HepG2 (cell line): ENCODE measurements at regions not wholly inside any gene's neighbourhood (a gene's known extent, or its start where the extent isn't known, plus 50 kb on each side); places are given as distances from the start of the nearest gene placed in this dataset.
A peak's percentile ranks its signal among the peaks of the same experiment; 100 is the strongest.

Source experiments
- BORCS8-MEF2B ChIP-seq: sonication (generic); formaldehyde crosslinking; IDR thresholded peaks from 2 replicates; pipeline ENCODE4 v1.8.0; 2022; ENCODE audit warnings: mild to moderate bottlenecking, missing genetic modification reagents
- DZIP1 ChIP-seq: sonication (generic); formaldehyde crosslinking; IDR thresholded peaks from 2 replicates; pipeline ENCODE4 v1.5.0; 2020; ENCODE audit warnings: mild to moderate bottlenecking, missing genetic modification reagents
- ETV5 ChIP-seq: IDR thresholded peaks from 2 replicates; pipeline ENCODE4 v1.6.1; 2018; ENCODE audit warnings: missing biosample characterization, missing genetic modification reagents, inconsistent platforms, borderline replicate concordance
- GABPA ChIP-seq, 2 experiments: IDR thresholded peaks; 2 replicates each; pipeline ENCODE4 v1.6.1; 2011 to 2016; ENCODE audit warnings: low read depth in 2 of 2, low read length in 1 of 2, missing biosample characterization in 1 of 2, missing genetic modification characterization in 1 of 2
- HMGXB3 ChIP-seq: sonication (generic); formaldehyde crosslinking; IDR thresholded peaks from 2 replicates; pipeline ENCODE4 v1.4.0; 2020; ENCODE audit warnings: missing genetic modification reagents, borderline replicate concordance
- HOXA3 ChIP-seq: sonication (generic); formaldehyde crosslinking; IDR thresholded peaks from 2 replicates; pipeline ENCODE4 v1.5.0; 2020; ENCODE audit warnings: missing genetic modification reagents
- MIXL1 ChIP-seq: IDR thresholded peaks from 2 replicates; pipeline ENCODE4 v1.6.1; 2016
- NCOA2 ChIP-seq: sonication (generic); formaldehyde crosslinking; IDR thresholded peaks from 2 replicates; pipeline ENCODE4 v1.8.0; 2022; ENCODE audit warnings: inconsistent platforms
- NFE2L2 ChIP-seq: fragments of 150-350 bp; IDR thresholded peaks from 2 replicates; pipeline ENCODE4 v1.6.1; 2014; ENCODE audit warnings: low read length
- NFIB ChIP-seq: sonication (generic); formaldehyde crosslinking; IDR thresholded peaks from 2 replicates; pipeline ENCODE4 v1.9.0; 2021; ENCODE audit warnings: missing genetic modification reagents, mild to moderate bottlenecking, borderline replicate concordance
- PRMT3 ChIP-seq: sonication (generic); formaldehyde crosslinking; IDR thresholded peaks from 2 replicates; pipeline ENCODE4 v1.8.1; 2022; ENCODE audit warnings: low read depth, mild to moderate bottlenecking, moderate library complexity, missing genetic modification reagents, borderline replicate concordance
- RAD51 ChIP-seq: fragments of 450-650 bp; IDR thresholded peaks from 2 replicates; pipeline ENCODE4 v1.6.1; 2016; ENCODE audit warnings: borderline replicate concordance
- RXRA ChIP-seq: sonication (generic); formaldehyde crosslinking; IDR thresholded peaks from 2 replicates; pipeline ENCODE4 v1.5.1; 2020; ENCODE audit warnings: missing genetic modification reagents
- RXRB ChIP-seq: IDR thresholded peaks from 2 replicates; pipeline ENCODE4 v1.6.1; 2016; ENCODE audit warnings: borderline replicate concordance, missing genetic modification reagents, missing compliant biosample characterization
- SMYD3 ChIP-seq: sonication (generic); formaldehyde crosslinking; IDR thresholded peaks from 2 replicates; pipeline ENCODE4 v1.8.1; 2023; ENCODE audit warnings: mild to moderate bottlenecking, missing genetic modification reagents
- THAP11 ChIP-seq: IDR thresholded peaks from 2 replicates; pipeline ENCODE4 v1.6.1; 2016; ENCODE audit warnings: missing biosample characterization, missing genetic modification reagents
- YEATS4 ChIP-seq: sonication (generic); formaldehyde crosslinking; IDR thresholded peaks from 2 replicates; pipeline ENCODE4 v1.4.0; 2020; ENCODE audit warnings: missing genetic modification reagents, borderline replicate concordance
- ZFP37 ChIP-seq: sonication (generic); formaldehyde crosslinking; IDR thresholded peaks from 2 replicates; pipeline ENCODE4 v1.4.0; 2020; ENCODE audit warnings: missing genetic modification reagents, borderline replicate concordance
- ZNF234 ChIP-seq: sonication (generic); formaldehyde crosslinking; conservative IDR thresholded peaks from 2 replicates; pipeline ENCODE4 v1.5.1; 2020; ENCODE audit warnings: mild to moderate bottlenecking, missing genetic modification reagents
- ZNF737 ChIP-seq: sonication (generic); formaldehyde crosslinking; IDR thresholded peaks from 2 replicates; pipeline ENCODE4 v1.5.0; 2020; ENCODE audit warnings: missing genetic modification reagents, mild to moderate bottlenecking, borderline replicate concordance
- ZNF883 ChIP-seq: sonication (generic); formaldehyde crosslinking; IDR thresholded peaks from 2 replicates; pipeline ENCODE4 v1.5.1; 2020; ENCODE audit warnings: mild to moderate bottlenecking, missing genetic modification reagents; ENCODE audit errors: not compliant biosample characterization
- ZSCAN29 ChIP-seq: sonication (generic); formaldehyde crosslinking; conservative IDR thresholded peaks from 2 replicates; pipeline ENCODE4 v1.4.0; 2020; ENCODE audit warnings: mild to moderate bottlenecking, missing genetic modification reagents

- TF ChIP-seq YEATS4 (CRISPR knock-in tag) (no peak), RXRB (CRISPR knock-in tag) (peak; percentile 36; the same call in 1 of the 2 replicates), NFE2L2 (no peak), HOXA3 (CRISPR knock-in tag) (peak; percentile 16; the same call in 1 of the 2 replicates), ZSCAN29 (CRISPR knock-in tag) (no peak), HMGXB3 (peak; percentile 55; the same call in 1 of the 2 replicates), ZFP37 (no peak), ETV5 (no peak), THAP11 (CRISPR knock-in tag) (peak; percentile 41; the same call in 1 of the 2 replicates), GABPA (IDR thresholded peaks at IDR 0.05; ENCODE audit: low read depth, low read length) (no peak), GABPA (CRISPR knock-in tag; IDR thresholded peaks at IDR 0.05; ENCODE audit: low read depth) (no peak), DZIP1 (CRISPR knock-in tag) (no peak), NFIB (no peak), BORCS8-MEF2B (CRISPR knock-in tag) (0 out of 2 replicates have a peak, but pooled peaks have one; percentile 43), ZNF234 (CRISPR knock-in tag) (no peak), SMYD3 (CRISPR knock-in tag) (no peak), PRMT3 (no peak), NCOA2 (CRISPR knock-in tag) (peak; percentile 52), MIXL1 (CRISPR knock-in tag) (no peak), ZNF883 (CRISPR knock-in tag) (no peak), RXRA (CRISPR knock-in tag) (no peak), RAD51 (no peak), ZNF737 (CRISPR knock-in tag) (no peak)
Measured at GRCh38 chr4:3868211-3869173, 102.3 kb downstream of the ADRA2C start (continued).
